ENCODE measurements at regions not wholly inside any gene's neighbourhood (a gene's known extent, or its start where the extent isn't known, plus 50 kb on each side); places are given as distances from the start of the nearest gene placed in this dataset.
A peak's percentile ranks its signal among the peaks of the same experiment; 100 is the strongest.

DNA sequence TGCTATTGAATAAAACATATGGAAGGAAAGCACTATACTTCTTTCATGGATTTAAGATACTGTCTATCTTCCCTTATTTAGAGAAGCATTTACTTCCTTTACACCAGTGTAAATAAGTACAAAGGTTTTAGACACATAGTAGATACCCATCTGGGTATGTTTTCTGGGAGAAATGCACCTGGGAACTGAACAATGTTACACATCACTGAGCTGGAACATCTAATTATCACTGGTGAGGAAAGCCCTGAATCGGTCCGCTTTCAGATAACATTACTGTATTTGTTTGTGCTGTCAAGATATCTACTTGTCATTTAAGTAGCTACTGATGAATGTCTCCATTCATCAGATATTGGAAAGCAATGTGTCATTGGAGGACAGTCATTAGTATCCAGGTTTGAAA, 964.7 kb upstream of the PTPRD start:
- TF ChIP-seq ZNF138 (CRISPR knock-in tag; conservative IDR thresholded peaks at IDR 0.05): no peak
- no peak for TF ChIP-seq ZNF396 (CRISPR knock-in tag; IDR thresholded peaks at IDR 0.05; ENCODE audit: borderline replicate concordance)
- TF ChIP-seq GRHL2 (CRISPR knock-in tag; IDR thresholded peaks at IDR 0.05; ENCODE audit: insufficient replicate concordance, severe bottlenecking): no peak
- no peak for TF ChIP-seq ZNF317 (CRISPR knock-in tag; IDR thresholded peaks at IDR 0.05; ENCODE audit: borderline replicate concordance, low read depth)
- ChIA-PET POLR2A (no interaction called here), CTCF (no interaction called here)
- Mint-ChIP-seq H3K36me3 (no peaks in the 10 kb centered on the region), H3K4me1 (no peaks in the 10 kb centered on the region), H3K9me3 (peaks cover 5% of the 10 kb centered on the region; the same call in 1 of the 2 replicates), H3K27ac (no peak overlapping the region), H3K27me3 (ENCODE audit: low read depth) (no peaks in the 10 kb centered on the region), H3K4me3 (no peak overlapping the region)
- ATAC-seq: no peak
- DNase-seq (ENCODE audit: low spot score): no peak

DNA sequence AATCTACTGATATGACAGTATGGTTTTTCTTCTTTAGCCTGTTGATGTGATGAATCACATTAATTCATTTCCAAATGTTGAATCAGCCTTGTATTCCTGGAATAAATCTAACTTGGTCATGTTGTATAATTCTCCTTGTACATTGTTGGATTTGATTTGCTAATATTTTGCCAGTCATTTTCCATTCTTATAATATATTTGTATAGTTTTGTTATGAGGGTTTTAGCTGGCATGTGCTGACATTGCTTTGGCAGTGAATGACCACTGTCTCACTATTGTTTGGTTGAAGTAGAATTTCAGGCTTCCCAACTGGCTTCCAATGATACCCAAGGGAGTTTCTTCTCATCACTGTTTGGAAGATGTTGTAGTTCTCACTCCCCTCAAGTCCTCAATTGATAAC, 983.0 kb upstream of the PTPRD start:
- Mint-ChIP-seq H3K4me1 (no peaks in the 10 kb centered on the region), H3K36me3 (no peaks in the 10 kb centered on the region), H3K27me3 (ENCODE audit: low read depth) (no peaks in the 10 kb centered on the region), H3K4me3 (no peak overlapping the region), H3K27ac (no peak overlapping the region), H3K9me3 (no peaks in the 10 kb centered on the region)
- ATAC-seq (no peak), DNase-seq (ENCODE audit: low spot score) (no peak)
- TF ChIP-seq ZNF396 (CRISPR knock-in tag; IDR thresholded peaks at IDR 0.05; ENCODE audit: borderline replicate concordance) (no peak), EMX1 (CRISPR knock-in tag; IDR thresholded peaks at IDR 0.05) (no peak), OVOL2 (CRISPR knock-in tag; IDR thresholded peaks at IDR 0.05; ENCODE audit: borderline replicate concordance) (no peak), SMAD4 (CRISPR knock-in tag; IDR thresholded peaks at IDR 0.05) (no peak), NR2C2 (CRISPR knock-in tag; IDR thresholded peaks at IDR 0.05) (no peak), CBFB (CRISPR knock-in tag; IDR thresholded peaks at IDR 0.05; ENCODE audit: low read depth) (no peak), ZNF263 (CRISPR knock-in tag; IDR thresholded peaks at IDR 0.05; ENCODE audit: low read depth) (no peak), ATF1 (CRISPR knock-in tag; IDR thresholded peaks at IDR 0.05) (no peak)
- TF ChIP-seq, protein P1, sequence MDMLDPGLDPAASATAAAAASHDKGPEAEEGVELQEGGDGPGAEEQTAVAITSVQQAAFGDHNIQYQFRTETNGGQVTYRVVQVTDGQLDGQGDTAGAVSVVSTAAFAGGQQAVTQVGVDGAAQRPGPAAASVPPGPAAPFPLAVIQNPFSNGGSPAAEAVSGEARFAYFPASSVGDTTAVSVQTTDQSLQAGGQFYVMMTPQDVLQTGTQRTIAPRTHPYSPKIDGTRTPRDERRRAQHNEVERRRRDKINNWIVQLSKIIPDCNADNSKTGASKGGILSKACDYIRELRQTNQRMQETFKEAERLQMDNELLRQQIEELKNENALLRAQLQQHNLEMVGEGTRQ (CRISPR knock-in tag; IDR thresholded peaks at IDR 0.05): no peak
- TF ChIP-seq, protein P2, sequence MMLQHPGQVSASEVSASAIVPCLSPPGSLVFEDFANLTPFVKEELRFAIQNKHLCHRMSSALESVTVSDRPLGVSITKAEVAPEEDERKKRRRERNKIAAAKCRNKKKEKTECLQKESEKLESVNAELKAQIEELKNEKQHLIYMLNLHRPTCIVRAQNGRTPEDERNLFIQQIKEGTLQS (CRISPR knock-in tag; conservative IDR thresholded peaks at IDR 0.05): no peak
- TF ChIP-seq, protein P3, sequence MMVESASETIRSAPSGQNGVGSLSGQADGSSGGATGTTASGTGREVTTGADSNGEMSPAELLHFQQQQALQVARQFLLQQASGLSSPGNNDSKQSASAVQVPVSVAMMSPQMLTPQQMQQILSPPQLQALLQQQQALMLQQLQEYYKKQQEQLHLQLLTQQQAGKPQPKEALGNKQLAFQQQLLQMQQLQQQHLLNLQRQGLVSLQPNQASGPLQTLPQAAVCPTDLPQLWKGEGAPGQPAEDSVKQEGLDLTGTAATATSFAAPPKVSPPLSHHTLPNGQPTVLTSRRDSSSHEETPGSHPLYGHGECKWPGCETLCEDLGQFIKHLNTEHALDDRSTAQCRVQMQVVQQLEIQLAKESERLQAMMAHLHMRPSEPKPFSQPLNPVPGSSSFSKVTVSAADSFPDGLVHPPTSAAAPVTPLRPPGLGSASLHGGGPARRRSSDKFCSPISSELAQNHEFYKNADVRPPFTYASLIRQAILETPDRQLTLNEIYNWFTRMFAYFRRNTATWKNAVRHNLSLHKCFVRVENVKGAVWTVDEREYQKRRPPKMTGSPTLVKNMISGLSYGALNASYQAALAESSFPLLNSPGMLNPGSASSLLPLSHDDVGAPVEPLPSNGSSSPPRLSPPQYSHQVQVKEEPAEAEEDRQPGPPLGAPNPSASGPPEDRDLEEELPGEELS (CRISPR knock-in tag; IDR thresholded peaks at IDR 0.05): no peak
- TF ChIP-seq, protein P4, sequence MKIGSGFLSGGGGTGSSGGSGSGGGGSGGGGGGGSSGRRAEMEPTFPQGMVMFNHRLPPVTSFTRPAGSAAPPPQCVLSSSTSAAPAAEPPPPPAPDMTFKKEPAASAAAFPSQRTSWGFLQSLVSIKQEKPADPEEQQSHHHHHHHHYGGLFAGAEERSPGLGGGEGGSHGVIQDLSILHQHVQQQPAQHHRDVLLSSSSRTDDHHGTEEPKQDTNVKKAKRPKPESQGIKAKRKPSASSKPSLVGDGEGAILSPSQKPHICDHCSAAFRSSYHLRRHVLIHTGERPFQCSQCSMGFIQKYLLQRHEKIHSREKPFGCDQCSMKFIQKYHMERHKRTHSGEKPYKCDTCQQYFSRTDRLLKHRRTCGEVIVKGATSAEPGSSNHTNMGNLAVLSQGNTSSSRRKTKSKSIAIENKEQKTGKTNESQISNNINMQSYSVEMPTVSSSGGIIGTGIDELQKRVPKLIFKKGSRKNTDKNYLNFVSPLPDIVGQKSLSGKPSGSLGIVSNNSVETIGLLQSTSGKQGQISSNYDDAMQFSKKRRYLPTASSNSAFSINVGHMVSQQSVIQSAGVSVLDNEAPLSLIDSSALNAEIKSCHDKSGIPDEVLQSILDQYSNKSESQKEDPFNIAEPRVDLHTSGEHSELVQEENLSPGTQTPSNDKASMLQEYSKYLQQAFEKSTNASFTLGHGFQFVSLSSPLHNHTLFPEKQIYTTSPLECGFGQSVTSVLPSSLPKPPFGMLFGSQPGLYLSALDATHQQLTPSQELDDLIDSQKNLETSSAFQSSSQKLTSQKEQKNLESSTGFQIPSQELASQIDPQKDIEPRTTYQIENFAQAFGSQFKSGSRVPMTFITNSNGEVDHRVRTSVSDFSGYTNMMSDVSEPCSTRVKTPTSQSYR (CRISPR knock-in tag; IDR thresholded peaks at IDR 0.05): no peak
- CTCF ChIA-PET: no interaction called here
- POLR2A ChIA-PET: no interaction called here

DNA sequence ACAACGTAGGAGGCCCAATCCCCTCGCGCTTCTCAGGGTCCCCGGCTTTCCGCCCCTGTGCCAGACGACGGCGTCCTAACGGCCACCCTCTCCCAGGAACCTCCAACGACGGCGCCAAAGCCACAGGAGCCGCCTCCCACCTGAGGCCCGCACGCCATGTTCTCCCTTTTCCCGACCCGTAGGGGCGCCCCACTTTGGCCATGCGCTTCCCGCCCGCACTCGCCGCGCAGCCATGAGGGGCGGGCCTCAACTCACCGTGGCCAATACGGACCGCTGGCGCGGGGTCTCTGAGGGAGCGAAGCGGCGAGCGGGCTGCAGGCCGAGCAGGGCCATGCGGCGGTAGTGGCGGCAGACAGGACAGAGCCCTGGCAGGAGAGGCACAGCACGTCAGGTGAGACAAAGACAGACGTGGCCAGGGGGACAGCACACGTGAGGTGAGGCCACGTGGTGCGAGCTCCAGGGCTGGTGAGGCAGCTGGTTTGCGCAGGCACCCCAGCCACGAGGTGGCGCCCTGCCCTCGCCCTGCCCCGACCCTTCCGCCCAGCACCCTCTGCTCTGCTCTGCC, 1005.5 kb upstream of the PTPRD start:
- DNase-seq (ENCODE audit: low spot score) (peak; percentile 28), ATAC-seq (peak; percentile 79)
- Mint-ChIP-seq H3K4me3 (no peak overlapping the region), H3K27ac (no peak overlapping the region), H3K9me3 (peaks cover 5% of the 10 kb centered on the region), H3K36me3 (no peaks in the 10 kb centered on the region), H3K27me3 (ENCODE audit: low read depth) (no peaks in the 10 kb centered on the region), H3K4me1 (no peaks in the 10 kb centered on the region)
- ChIA-PET CTCF (no interaction called here), POLR2A (no interaction called here)
- TF ChIP-seq CREB1 (CRISPR knock-in tag; IDR thresholded peaks at IDR 0.05) (no peak), FOXP1 (CRISPR knock-in tag; IDR thresholded peaks at IDR 0.05; ENCODE audit: borderline replicate concordance) (peak; percentile 41; the same call in 1 of the 2 replicates), JAZF1 (CRISPR knock-in tag; IDR thresholded peaks at IDR 0.05) (no peak)
- TF ChIP-seq, protein P5, sequence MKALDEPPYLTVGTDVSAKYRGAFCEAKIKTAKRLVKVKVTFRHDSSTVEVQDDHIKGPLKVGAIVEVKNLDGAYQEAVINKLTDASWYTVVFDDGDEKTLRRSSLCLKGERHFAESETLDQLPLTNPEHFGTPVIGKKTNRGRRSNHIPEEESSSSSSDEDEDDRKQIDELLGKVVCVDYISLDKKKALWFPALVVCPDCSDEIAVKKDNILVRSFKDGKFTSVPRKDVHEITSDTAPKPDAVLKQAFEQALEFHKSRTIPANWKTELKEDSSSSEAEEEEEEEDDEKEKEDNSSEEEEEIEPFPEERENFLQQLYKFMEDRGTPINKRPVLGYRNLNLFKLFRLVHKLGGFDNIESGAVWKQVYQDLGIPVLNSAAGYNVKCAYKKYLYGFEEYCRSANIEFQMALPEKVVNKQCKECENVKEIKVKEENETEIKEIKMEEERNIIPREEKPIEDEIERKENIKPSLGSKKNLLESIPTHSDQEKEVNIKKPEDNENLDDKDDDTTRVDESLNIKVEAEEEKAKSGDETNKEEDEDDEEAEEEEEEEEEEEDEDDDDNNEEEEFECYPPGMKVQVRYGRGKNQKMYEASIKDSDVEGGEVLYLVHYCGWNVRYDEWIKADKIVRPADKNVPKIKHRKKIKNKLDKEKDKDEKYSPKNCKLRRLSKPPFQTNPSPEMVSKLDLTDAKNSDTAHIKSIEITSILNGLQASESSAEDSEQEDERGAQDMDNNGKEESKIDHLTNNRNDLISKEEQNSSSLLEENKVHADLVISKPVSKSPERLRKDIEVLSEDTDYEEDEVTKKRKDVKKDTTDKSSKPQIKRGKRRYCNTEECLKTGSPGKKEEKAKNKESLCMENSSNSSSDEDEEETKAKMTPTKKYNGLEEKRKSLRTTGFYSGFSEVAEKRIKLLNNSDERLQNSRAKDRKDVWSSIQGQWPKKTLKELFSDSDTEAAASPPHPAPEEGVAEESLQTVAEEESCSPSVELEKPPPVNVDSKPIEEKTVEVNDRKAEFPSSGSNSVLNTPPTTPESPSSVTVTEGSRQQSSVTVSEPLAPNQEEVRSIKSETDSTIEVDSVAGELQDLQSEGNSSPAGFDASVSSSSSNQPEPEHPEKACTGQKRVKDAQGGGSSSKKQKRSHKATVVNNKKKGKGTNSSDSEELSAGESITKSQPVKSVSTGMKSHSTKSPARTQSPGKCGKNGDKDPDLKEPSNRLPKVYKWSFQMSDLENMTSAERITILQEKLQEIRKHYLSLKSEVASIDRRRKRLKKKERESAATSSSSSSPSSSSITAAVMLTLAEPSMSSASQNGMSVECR (CRISPR knock-in tag; IDR thresholded peaks at IDR 0.05; ENCODE audit: borderline replicate concordance): no peak
- TF ChIP-seq, protein P6, sequence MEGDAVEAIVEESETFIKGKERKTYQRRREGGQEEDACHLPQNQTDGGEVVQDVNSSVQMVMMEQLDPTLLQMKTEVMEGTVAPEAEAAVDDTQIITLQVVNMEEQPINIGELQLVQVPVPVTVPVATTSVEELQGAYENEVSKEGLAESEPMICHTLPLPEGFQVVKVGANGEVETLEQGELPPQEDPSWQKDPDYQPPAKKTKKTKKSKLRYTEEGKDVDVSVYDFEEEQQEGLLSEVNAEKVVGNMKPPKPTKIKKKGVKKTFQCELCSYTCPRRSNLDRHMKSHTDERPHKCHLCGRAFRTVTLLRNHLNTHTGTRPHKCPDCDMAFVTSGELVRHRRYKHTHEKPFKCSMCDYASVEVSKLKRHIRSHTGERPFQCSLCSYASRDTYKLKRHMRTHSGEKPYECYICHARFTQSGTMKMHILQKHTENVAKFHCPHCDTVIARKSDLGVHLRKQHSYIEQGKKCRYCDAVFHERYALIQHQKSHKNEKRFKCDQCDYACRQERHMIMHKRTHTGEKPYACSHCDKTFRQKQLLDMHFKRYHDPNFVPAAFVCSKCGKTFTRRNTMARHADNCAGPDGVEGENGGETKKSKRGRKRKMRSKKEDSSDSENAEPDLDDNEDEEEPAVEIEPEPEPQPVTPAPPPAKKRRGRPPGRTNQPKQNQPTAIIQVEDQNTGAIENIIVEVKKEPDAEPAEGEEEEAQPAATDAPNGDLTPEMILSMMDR (IDR thresholded peaks at IDR 0.05): no peak
